T-cell (primary cell): ENCODE measurements at regions not wholly inside any gene's neighbourhood (a gene's known extent, or its start where the extent isn't known, plus 50 kb on each side); places are given as distances from the start of the nearest gene placed in this dataset.
"Not testable (repeated sequence)": the region's sequence is repeated elsewhere in the genome, so short reads cannot be mapped to it uniquely, and the experiment has no call there.

ENCODE experiments used
- ATAC-seq, 4 experiments: fragments of 200-7000 bp in 3 of 4; fragments of 150-1000 bp in 1 of 4; cut with Tn5 transposase; replicated peaks in 1 of 4; 1 replicate in 3 of 4; 2 replicates in 1 of 4; pipeline ENCODE4 v1.10.0; 2021; ENCODE audit warnings: moderate library complexity in 3 of 4, mild to moderate bottlenecking in 2 of 4, moderate number of reproducible peaks in 1 of 4
- CTCF ChIA-PET, 2 donors: fragments of 300-600 bp; sonication (Branson Sonifier 250); formaldehyde crosslinking; loops; one replicate each; lab custom pipeline; 2022; ENCODE audit warnings: antibody characterized with exemption in 2 of 2; lab: Charles Lee
- POLR2A ChIA-PET, 2 donors: fragments of 300-600 bp; sonication (Branson Sonifier 250); formaldehyde crosslinking; loops; one replicate each; lab custom pipeline; 2022; ENCODE audit warnings: antibody characterized with exemption in 2 of 2; lab: Charles Lee
- DNase-seq, 35 experiments: peaks; one replicate each; pipeline versions ENCODE4 v3.0.0 to v3.0.0-alpha.2; 2013 to 2023
- H3K27ac ChIP-seq: one replicate; pipeline ENCODE4 v1.5.1; 2013; ENCODE audit warnings: low read length
- H3K27me3 ChIP-seq, 2 experiments: replicated peaks in 1 of 2; 1 replicate in 1 of 2; 2 replicates in 1 of 2; pipeline versions ENCODE4 v1.6.1 to v1.7.0; 2013; ENCODE audit warnings: low read length in 1 of 2, mixed read lengths in 1 of 2; ENCODE audit not compliant: control insufficient read depth in 2 of 2, insufficient read depth in 2 of 2; ENCODE audit errors: extremely low read depth in 1 of 2
- H3K36me3 ChIP-seq, 2 donors: 1 replicate in 1 of 2; 2 replicates in 1 of 2; pipeline versions ENCODE4 v1.6.1 to v1.7.0; 2013; ENCODE audit warnings: low read length in 1 of 2; ENCODE audit not compliant: control insufficient read depth in 2 of 2, insufficient read depth in 1 of 2; ENCODE audit errors: extremely low read depth in 1 of 2
- H3K4me1 ChIP-seq, 2 experiments: 1 replicate in 1 of 2; 2 replicates in 1 of 2; pipeline versions ENCODE4 v1.6.1 to v1.7.0; 2013; ENCODE audit warnings: low read length in 2 of 2, mixed read lengths in 1 of 2; ENCODE audit not compliant: insufficient read depth in 2 of 2, control insufficient read depth in 1 of 2; ENCODE audit errors: extremely low read depth in 1 of 2
- H3K4me3 ChIP-seq, 2 donors: 1 replicate in 1 of 2; 2 replicates in 1 of 2; pipeline versions ENCODE4 v1.5.1 to v1.7.0; 2013; ENCODE audit warnings: mild to moderate bottlenecking in 2 of 2, low read length in 1 of 2, moderate library complexity in 1 of 2; ENCODE audit not compliant: control insufficient read depth in 1 of 2; ENCODE audit errors: extremely low read depth in 1 of 2
- H3K9me3 ChIP-seq: 2 replicates; pipeline ENCODE4 v1.7.0; 2013
- H3K27ac Mint-ChIP-seq, 2 donors: one replicate each; pipeline ENCODE4 v1.8.0; 2020 to 2021; ENCODE audit warnings: mild to moderate bottlenecking in 2 of 2, mixed read lengths in 2 of 2
- H3K27me3 Mint-ChIP-seq, 2 donors: one replicate each; pipeline ENCODE4 v1.8.0; 2021 to 2022; ENCODE audit warnings: mixed read lengths in 2 of 2
- H3K36me3 Mint-ChIP-seq: one replicate; pipeline ENCODE4 v1.8.0; 2021; ENCODE audit warnings: mixed read lengths
- H3K4me1 Mint-ChIP-seq, 3 donors: one replicate each; pipeline ENCODE4 v1.8.0; 2020 to 2022; ENCODE audit warnings: mixed read lengths in 3 of 3, mild to moderate bottlenecking in 1 of 3
- H3K4me3 Mint-ChIP-seq, 3 donors: one replicate each; pipeline ENCODE4 v1.8.0; 2020 to 2022; ENCODE audit warnings: mild to moderate bottlenecking in 3 of 3, mixed read lengths in 3 of 3, moderate library complexity in 3 of 3
- H3K9me3 Mint-ChIP-seq, 3 donors: one replicate each; pipeline ENCODE4 v1.8.0; 2020 to 2022; ENCODE audit warnings: mixed read lengths in 3 of 3
- WGBS: methylation state at CpG from one replicate; pipeline ENCODE4 v1.1.5; 2013; ENCODE audit warnings: missing lambda C conversion rate; ENCODE audit not compliant: insufficient coverage; 5-methylcytosine and 5-hydroxymethylcytosine counted together

DNA sequence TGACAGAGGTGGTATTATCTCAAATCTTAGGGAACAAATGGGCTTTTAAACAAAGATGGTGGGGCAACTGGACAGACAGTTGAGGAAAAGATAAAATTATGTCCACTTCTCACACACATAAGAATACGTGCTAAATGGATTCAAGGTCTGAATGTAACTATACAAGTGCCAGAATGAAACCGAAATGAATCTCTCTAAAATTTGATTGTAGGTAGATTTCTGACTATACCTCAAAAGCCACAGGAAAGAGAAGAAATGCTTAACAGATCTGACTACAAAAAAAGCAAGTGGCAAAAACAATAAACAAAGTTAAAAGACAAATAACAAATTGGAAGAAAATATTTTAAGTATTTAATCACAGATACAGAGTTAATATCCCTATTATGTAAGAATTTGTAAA is 182.7 kb upstream of the OLIG3 start:
- Mint-ChIP-seq H3K36me3 (no peaks in the 10 kb centered on the region), H3K9me3 (no peaks in the 10 kb centered on the region), H3K27me3 (peaks cover 5 to 10% of the 10 kb centered on the region in 2 donors), H3K4me1 (peaks cover 13 to 21% (median 18%) of the 10 kb centered on the region in 3 donors), H3K4me3 (no peak overlapping the region), H3K27ac (peak overlapping the region; percentile 50 to 68)
- ChIA-PET CTCF (no interaction called here), POLR2A (no interaction called here)
- Histone ChIP-seq H3K4me3 (no peak overlapping the region), H3K4me1 (peaks cover 4% of the 10 kb centered on the region in 2 experiments), H3K27ac (no peak overlapping the region), H3K27me3 (no peaks in the 10 kb centered on the region), H3K36me3 (no peaks in the 10 kb centered on the region), H3K9me3 (no peaks in the 10 kb centered on the region)
- DNase-seq = peak in 1 of 35 experiments; percentile 17
- peak in 2 of 4 experiments; percentile 35 to 37 for ATAC-seq
- no CpG with 5 or more reads among the region's 2 CpGs for WGBS

DNA sequence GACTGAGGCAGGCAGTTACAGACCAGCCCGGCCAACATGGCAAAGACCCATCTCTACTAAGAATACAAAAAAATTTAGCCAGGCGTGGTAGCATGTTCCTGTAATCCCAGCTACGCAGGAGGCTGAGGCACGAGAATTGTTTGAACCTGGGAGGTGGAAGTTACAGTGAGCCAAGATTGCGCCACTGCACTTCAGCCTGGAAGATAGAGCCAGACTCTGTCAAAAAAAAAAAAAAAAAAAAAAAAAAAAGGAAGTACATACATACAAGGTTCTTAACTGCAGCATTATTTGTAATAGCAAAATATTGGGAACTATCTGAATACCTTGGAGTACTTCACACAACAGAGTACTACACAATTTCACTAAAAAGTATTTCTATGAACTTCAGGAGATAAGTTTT is 183.5 kb upstream of the OLIG3 start:
- H3K4me1 ChIP-seq = peaks cover 4% of the 10 kb centered on the region in 2 experiments
- ATAC-seq (no peak), DNase-seq (peak in 1 of 35 experiments; percentile 4)
- Mint-ChIP-seq H3K4me3 (no peak overlapping the region), H3K4me1 (peaks cover 13 to 21% (median 18%) of the 10 kb centered on the region in 3 donors), H3K27ac (no peak overlapping the region), H3K27me3 (peaks cover 5 to 11% of the 10 kb centered on the region in 2 donors), H3K36me3 (no peaks in the 10 kb centered on the region), H3K9me3 (no peaks in the 10 kb centered on the region)
- no peaks in the 10 kb centered on the region for H3K9me3 ChIP-seq
- POLR2A ChIA-PET = no interaction called here
- CTCF ChIA-PET = no interaction called here
- H3K36me3 ChIP-seq = no peaks in the 10 kb centered on the region
- H3K27me3 ChIP-seq = no peaks in the 10 kb centered on the region
- H3K4me3 ChIP-seq = no peak overlapping the region
- no peak overlapping the region for H3K27ac ChIP-seq
- no CpG with 5 or more reads among the region's 5 CpGs for WGBS

- H3K4me3 ChIP-seq = no peak overlapping the region
- no peak overlapping the region for H3K27ac ChIP-seq
- H3K36me3 ChIP-seq = no peaks in the 10 kb centered on the region
- no peaks in the 10 kb centered on the region for H3K27me3 ChIP-seq
- Mint-ChIP-seq H3K36me3 (no peaks in the 10 kb centered on the region), H3K4me1 (peaks cover 13 to 21% (median 18%) of the 10 kb centered on the region in 3 donors), H3K27ac (no peak overlapping the region), H3K27me3 (peaks cover 5 to 11% of the 10 kb centered on the region in 2 donors), H3K4me3 (no peak overlapping the region), H3K9me3 (no peaks in the 10 kb centered on the region)
- POLR2A ChIA-PET = no interaction called here
- CTCF ChIA-PET = no interaction called here
- DNase-seq (no peak), ATAC-seq (no peak)
- WGBS = 40% methylated on average over 1 of the region's 2 CpGs
- H3K9me3 ChIP-seq = no peaks in the 10 kb centered on the region
- H3K4me1 ChIP-seq = peaks cover 4% of the 10 kb centered on the region in 2 experiments
Measured at GRCh38 chr6:137678451-137678850, 184.3 kb upstream of the OLIG3 start.

DNA sequence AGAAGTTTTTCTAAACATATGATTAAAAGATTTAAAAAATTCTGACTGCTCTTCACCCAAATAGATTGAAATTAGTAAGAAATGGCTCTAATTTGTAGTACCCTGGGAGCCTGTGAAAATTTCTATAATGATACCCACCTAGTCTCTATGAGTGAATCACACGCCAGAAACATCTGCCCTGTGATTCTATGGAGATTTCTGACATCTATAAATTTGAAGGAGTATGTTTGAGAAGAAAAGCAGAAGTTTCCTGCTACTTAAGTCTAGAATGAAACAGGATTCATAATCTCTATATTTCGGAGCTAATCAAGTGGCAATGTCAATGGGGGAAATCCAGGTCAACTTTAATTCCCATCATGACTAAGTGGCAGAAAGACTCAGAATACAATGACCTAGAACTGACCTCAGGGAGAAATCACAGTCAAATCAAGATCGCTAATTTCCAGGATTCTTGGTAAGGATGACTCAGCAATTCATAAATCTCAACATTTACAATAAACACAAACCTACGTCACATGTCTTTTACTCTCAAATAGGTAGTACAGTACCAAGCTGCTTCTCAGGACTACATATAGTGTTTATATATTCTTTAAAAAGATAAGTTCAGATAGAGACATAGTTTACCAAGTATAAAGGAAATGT is 186.2 kb upstream of the TNFAIP3 start:
- DNase-seq (no peak), ATAC-seq (no peak)
- Mint-ChIP-seq H3K9me3 (no peaks in the 10 kb centered on the region), H3K4me3 (no peak overlapping the region), H3K27ac (no peak overlapping the region), H3K4me1 (peaks cover 13 to 21% (median 18%) of the 10 kb centered on the region in 3 donors), H3K27me3 (peaks cover 5 to 7% of the 10 kb centered on the region in 2 donors), H3K36me3 (no peaks in the 10 kb centered on the region)
- WGBS = 20% methylated on average over 1 of the region's 4 CpGs
- Histone ChIP-seq H3K4me1 (peaks cover 4% of the 10 kb centered on the region in 2 experiments), H3K27me3 (no peaks in the 10 kb centered on the region), H3K9me3 (no peaks in the 10 kb centered on the region), H3K36me3 (no peaks in the 10 kb centered on the region), H3K4me3 (no peak overlapping the region), H3K27ac (no peak overlapping the region)
- ChIA-PET POLR2A (interaction anchor here (0.7 kb wide), 2 partner anchors 21 to 74 kb away, joined by 3 to 4 read pairs; no protein-coding TSS in a partner anchor), CTCF (no interaction called here)

DNA sequence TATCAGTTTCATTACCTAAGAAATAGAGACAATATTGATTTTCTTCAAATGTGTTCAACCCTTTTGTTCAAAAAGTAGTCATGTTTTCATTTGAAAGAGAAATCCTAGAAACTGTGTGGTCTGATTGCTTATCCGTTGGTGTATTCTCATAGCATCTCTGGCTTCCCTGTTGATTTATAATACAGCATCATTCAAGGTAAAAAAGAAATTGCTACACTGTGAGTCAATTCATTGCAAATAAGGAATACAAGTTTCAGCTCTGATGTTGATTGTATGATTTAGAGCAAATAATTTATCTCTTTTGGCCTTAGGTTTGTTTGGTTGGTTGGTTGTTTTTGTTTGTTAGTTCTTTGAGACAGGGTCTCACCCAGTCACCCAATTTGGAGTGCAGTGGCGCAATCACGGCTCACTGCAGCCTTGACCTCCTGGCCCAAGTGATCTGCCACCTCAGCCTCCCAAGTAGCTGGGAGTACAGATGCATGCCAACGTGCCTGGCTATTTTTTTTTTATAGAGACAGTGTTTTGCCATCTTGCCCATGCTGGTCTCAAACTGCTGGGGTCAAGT is 185.5 kb upstream of the TNFAIP3 start:
- no peaks in the 10 kb centered on the region for H3K27me3 ChIP-seq
- Mint-ChIP-seq H3K4me3 (no peak overlapping the region), H3K27ac (no peak overlapping the region), H3K27me3 (peaks cover 5 to 7% of the 10 kb centered on the region in 2 donors), H3K4me1 (peaks cover 10 to 20% (median 17%) of the 10 kb centered on the region in 3 donors), H3K36me3 (no peaks in the 10 kb centered on the region), H3K9me3 (no peaks in the 10 kb centered on the region)
- H3K9me3 ChIP-seq = no peaks in the 10 kb centered on the region
- WGBS = 100% methylated on average over 3 of the region's 4 CpGs
- CTCF ChIA-PET = no interaction called here
- no peak overlapping the region for H3K27ac ChIP-seq
- ATAC-seq (no peak), DNase-seq (no peak)
- no peaks in the 10 kb centered on the region for H3K36me3 ChIP-seq
- no peak overlapping the region for H3K4me3 ChIP-seq
- POLR2A ChIA-PET = interaction anchor here (0.7 kb wide), 2 partner anchors 22 to 73 kb away, joined by 3 to 4 read pairs; no protein-coding TSS in a partner anchor
- H3K4me1 ChIP-seq = peaks cover 4% of the 10 kb centered on the region in 2 experiments

GRCh38 chr6:137682658-137683057 is 184.4 kb upstream of the TNFAIP3 start:
- H3K27ac Mint-ChIP-seq, H3K27me3 ChIP-seq, H3K27ac ChIP-seq, ATAC-seq, H3K4me1 ChIP-seq, H3K9me3 Mint-ChIP-seq, H3K27me3 Mint-ChIP-seq, H3K36me3 Mint-ChIP-seq, H3K4me3 Mint-ChIP-seq, POLR2A ChIA-PET, H3K4me3 ChIP-seq, CTCF ChIA-PET, H3K9me3 ChIP-seq, DNase-seq, H3K36me3 ChIP-seq: not testable (repeated sequence)
- WGBS = no CpG with 5 or more reads among the region's 5 CpGs
- H3K4me1 Mint-ChIP-seq = peaks cover 0 to 10% (median 7%) of the 10 kb centered on the region in 3 donors
